Stomach smooth muscle (tissue), 2 donors: ENCODE measurements at regions not wholly inside any gene's neighbourhood (a gene's known extent, or its start where the extent isn't known, plus 50 kb on each side); places are given as distances from the start of the nearest gene placed in this dataset.

Experiments
- H3K27ac ChIP-seq: one replicate; pipeline ENCODE4 v1.7.0; 2013; ENCODE audit warnings: mild to moderate bottlenecking, low read length, inconsistent platforms
- H3K27me3 ChIP-seq, 2 donors: one replicate each; pipeline ENCODE4 v1.7.0; 2013; ENCODE audit warnings: low read length in 2 of 2; ENCODE audit not compliant: insufficient read depth in 2 of 2, control insufficient read depth in 1 of 2
- H3K36me3 ChIP-seq, 2 donors: one replicate each; pipeline ENCODE4 v1.7.0; 2013; ENCODE audit warnings: low read length in 2 of 2; ENCODE audit not compliant: control insufficient read depth in 2 of 2, insufficient read depth in 2 of 2
- H3K4me1 ChIP-seq: one replicate; pipeline ENCODE4 v1.7.0; 2013; ENCODE audit warnings: low read length; ENCODE audit not compliant: control insufficient read depth, insufficient read depth
- H3K4me3 ChIP-seq, 2 donors: one replicate each; pipeline ENCODE4 v1.7.0; 2013; ENCODE audit warnings: low read length in 2 of 2
- H3K9ac ChIP-seq, 2 donors: one replicate each; pipeline ENCODE4 v1.7.0; 2013; ENCODE audit warnings: low read length in 2 of 2, mild to moderate bottlenecking in 1 of 2
- H3K9me3 ChIP-seq, 2 donors: one replicate each; pipeline ENCODE4 v1.7.0; 2013; ENCODE audit warnings: low read length in 2 of 2; ENCODE audit not compliant: control insufficient read depth in 2 of 2
- donor health status: healthy.
- donor health status: Pancreatic carcinoma.

- Histone ChIP-seq H3K27me3 (no peaks in the 10 kb centered on the region), H3K9ac (no peak overlapping the region), H3K36me3 (no peaks in the 10 kb centered on the region), H3K9me3 (no peaks in the 10 kb centered on the region), H3K27ac (no peak overlapping the region), H3K4me1 (no peaks in the 10 kb centered on the region), H3K4me3 (no peak overlapping the region)
Observed at GRCh38 chr13:70816853-70817252, 708.6 kb upstream of the KLHL1 start.

GRCh38 chr13:70814684-70815083 lies 706.4 kb upstream of the KLHL1 start:
- Histone ChIP-seq H3K27ac (no peak overlapping the region), H3K4me3 (no peak overlapping the region), H3K9me3 (no peaks in the 10 kb centered on the region), H3K27me3 (no peaks in the 10 kb centered on the region), H3K4me1 (no peaks in the 10 kb centered on the region), H3K36me3 (no peaks in the 10 kb centered on the region), H3K9ac (no peak overlapping the region)

- Histone ChIP-seq H3K4me3 (no peak overlapping the region), H3K27me3 (no peaks in the 10 kb centered on the region), H3K9ac (no peak overlapping the region), H3K36me3 (no peaks in the 10 kb centered on the region), H3K27ac (no peak overlapping the region), H3K9me3 (no peaks in the 10 kb centered on the region), H3K4me1 (no peaks in the 10 kb centered on the region)
Observed at GRCh38 chr13:70812481-70812880, 704.2 kb upstream of the KLHL1 start.

- H3K9me3 ChIP-seq, result no peaks in the 10 kb centered on the region
- no peak overlapping the region for H3K4me3 ChIP-seq
- no peaks in the 10 kb centered on the region for H3K27me3 ChIP-seq
- no peaks in the 10 kb centered on the region for H3K4me1 ChIP-seq
- no peak overlapping the region for H3K9ac ChIP-seq
- no peak overlapping the region for H3K27ac ChIP-seq
- no peaks in the 10 kb centered on the region for H3K36me3 ChIP-seq
Observed at GRCh38 chr13:70809588-70809987, 701.3 kb upstream of the KLHL1 start.

GRCh38 chr13:70798385-70798784 lies 690.1 kb upstream of the KLHL1 start:
- Histone ChIP-seq H3K9me3 (no peaks in the 10 kb centered on the region), H3K9ac (no peak overlapping the region), H3K36me3 (no peaks in the 10 kb centered on the region), H3K4me1 (no peaks in the 10 kb centered on the region), H3K4me3 (no peak overlapping the region), H3K27me3 (no peaks in the 10 kb centered on the region), H3K27ac (no peak overlapping the region)

- Histone ChIP-seq H3K9ac (no peak overlapping the region), H3K27ac (no peak overlapping the region), H3K4me1 (no peaks in the 10 kb centered on the region), H3K36me3 (no peaks in the 10 kb centered on the region), H3K4me3 (no peak overlapping the region), H3K9me3 (no peaks in the 10 kb centered on the region), H3K27me3 (no peaks in the 10 kb centered on the region)
Observed at GRCh38 chr13:70795484-70795883, 687.2 kb upstream of the KLHL1 start.

GRCh38 chr13:70792121-70792520 lies 683.9 kb upstream of the KLHL1 start:
- Histone ChIP-seq H3K9ac (no peak overlapping the region), H3K27ac (no peak overlapping the region), H3K27me3 (no peaks in the 10 kb centered on the region), H3K9me3 (no peaks in the 10 kb centered on the region), H3K4me3 (no peak overlapping the region), H3K36me3 (no peaks in the 10 kb centered on the region), H3K4me1 (no peaks in the 10 kb centered on the region)

- Histone ChIP-seq H3K27ac (no peak overlapping the region), H3K4me3 (no peak overlapping the region), H3K36me3 (no peaks in the 10 kb centered on the region), H3K4me1 (no peaks in the 10 kb centered on the region), H3K9me3 (no peaks in the 10 kb centered on the region), H3K27me3 (no peaks in the 10 kb centered on the region), H3K9ac (no peak overlapping the region)
Observed at GRCh38 chr13:70789751-70790150, 681.5 kb upstream of the KLHL1 start.

- H3K9me3 ChIP-seq, result no peaks in the 10 kb centered on the region
- no peaks in the 10 kb centered on the region for H3K27me3 ChIP-seq
- no peaks in the 10 kb centered on the region for H3K4me1 ChIP-seq
- no peak overlapping the region for H3K27ac ChIP-seq
- H3K36me3 ChIP-seq, result no peaks in the 10 kb centered on the region
- H3K9ac ChIP-seq, result no peak overlapping the region
- H3K4me3 ChIP-seq, result no peak overlapping the region
Observed at GRCh38 chr13:70788074-70788473, 679.8 kb upstream of the KLHL1 start.

- no peak overlapping the region for H3K9ac ChIP-seq
- no peaks in the 10 kb centered on the region for H3K9me3 ChIP-seq
- H3K36me3 ChIP-seq, result no peaks in the 10 kb centered on the region
- H3K4me3 ChIP-seq, result no peak overlapping the region
- H3K27me3 ChIP-seq, result no peaks in the 10 kb centered on the region
- no peak overlapping the region for H3K27ac ChIP-seq
- H3K4me1 ChIP-seq, result no peaks in the 10 kb centered on the region
Observed at GRCh38 chr13:70784207-70784989, 676.1 kb upstream of the KLHL1 start.

- no peaks in the 10 kb centered on the region for H3K9me3 ChIP-seq
- H3K36me3 ChIP-seq, result no peaks in the 10 kb centered on the region
- H3K4me1 ChIP-seq, result no peaks in the 10 kb centered on the region
- H3K9ac ChIP-seq, result no peak overlapping the region
- no peak overlapping the region for H3K27ac ChIP-seq
- H3K4me3 ChIP-seq, result no peak overlapping the region
- H3K27me3 ChIP-seq, result no peaks in the 10 kb centered on the region
Observed at GRCh38 chr13:70769817-70770216, 661.6 kb upstream of the KLHL1 start.
